IMR-90 (cell line): ENCODE measurements at regions not wholly inside any gene's neighbourhood (a gene's known extent, or its start where the extent isn't known, plus 50 kb on each side); places are given as distances from the start of the nearest gene placed in this dataset.

ENCODE experiments used
- ATAC-seq: fragments of 200-7000 bp; cut with Tn5 transposase; 2 replicates; pipeline ENCODE4 v1.9.1; 2020; ENCODE audit warnings: low read depth, mild to moderate bottlenecking, moderate library complexity
- BruUV-seq: library from RNA; stranded (reverse); fragments of 400-500 nt; replicated peaks from 2 replicates; lab custom pipeline; 2021; lab: Mats Ljungman, UMichigan
- CTCF ChIA-PET: fragments of 300-600 bp; formaldehyde crosslinking; extraction: SDS; loops from one replicate; lab custom pipeline; 2021; ENCODE audit warnings: antibody characterized with exemption; lab: Yijun Ruan, JAX
- POLR2A ChIA-PET: fragments of 300-600 bp; sonication (Branson Sonifier 250); formaldehyde crosslinking; loops from one replicate; lab custom pipeline; 2022; ENCODE audit warnings: antibody characterized with exemption; ENCODE audit not compliant: unreplicated experiment; lab: Charles Lee
- DNase-seq: peaks from one replicate; pipeline ENCODE4 v3.0.0; 2013
- H2AFZ ChIP-seq: replicated peaks from 2 replicates; pipeline ENCODE3; 2013; ENCODE audit warnings: low read length, mild to moderate bottlenecking; ENCODE audit not compliant: poor library complexity
- H2AK5ac ChIP-seq: 2 replicates; pipeline ENCODE4 v1.6.1; 2013; ENCODE audit warnings: low read depth, low read length, inconsistent platforms
- H2AK9ac ChIP-seq: replicated peaks from 2 replicates; pipeline ENCODE3; 2013; ENCODE audit warnings: mild to moderate bottlenecking, low read depth, low read length, moderate library complexity; ENCODE audit not compliant: poor library complexity
- H2BK120ac ChIP-seq: 2 replicates; pipeline ENCODE4 v1.6.1; 2013; ENCODE audit warnings: low read depth, low read length, inconsistent platforms
- H2BK15ac ChIP-seq: 3 replicates; pipeline ENCODE4 v1.6.1; 2013; ENCODE audit warnings: low read depth, low read length, inconsistent platforms
- H2BK20ac ChIP-seq: 2 replicates; pipeline ENCODE4 v1.6.1; 2013; ENCODE audit warnings: low read depth, mild to moderate bottlenecking, inconsistent platforms, low read length, moderate library complexity
- H2BK5ac ChIP-seq: 2 replicates; pipeline ENCODE4 v1.6.1; 2013; ENCODE audit warnings: mild to moderate bottlenecking, low read depth, low read length, inconsistent platforms; ENCODE audit not compliant: poor library complexity, severe bottlenecking
- H3K14ac ChIP-seq: replicated peaks from 2 replicates; pipeline ENCODE4 v1.6.1; 2013; ENCODE audit warnings: low read depth, low read length, inconsistent platforms
- H3K18ac ChIP-seq: 2 replicates; pipeline ENCODE4 v1.6.1; 2013; ENCODE audit warnings: low read depth, low read length, control low read depth
- H3K23ac ChIP-seq: 2 replicates; pipeline ENCODE4 v1.6.1; 2013; ENCODE audit warnings: low read depth, low read length, inconsistent platforms
- H3K27ac ChIP-seq: 2 replicates; pipeline ENCODE4 v1.5.1; 2013; ENCODE audit warnings: mild to moderate bottlenecking, control low read depth, low read length; ENCODE audit not compliant: insufficient read depth
- H3K27me3 ChIP-seq: 2 replicates; pipeline ENCODE4 v1.6.1; 2013; ENCODE audit warnings: low read length; ENCODE audit not compliant: control insufficient read depth, insufficient read depth
- H3K36me3 ChIP-seq: 2 replicates; pipeline ENCODE4 v1.6.1; 2013; ENCODE audit warnings: low read length, mixed read lengths; ENCODE audit not compliant: control insufficient read depth, insufficient read depth
- H3K4ac ChIP-seq: 2 replicates; pipeline ENCODE4 v1.6.1; 2013; ENCODE audit warnings: low read depth, low read length, inconsistent platforms
- H3K4me1 ChIP-seq: 2 replicates; pipeline ENCODE4 v1.6.1; 2013; ENCODE audit warnings: low read length, mixed read lengths; ENCODE audit not compliant: control insufficient read depth, insufficient read depth
- H3K4me2 ChIP-seq: 2 replicates; pipeline ENCODE4 v1.6.1; 2013; ENCODE audit warnings: low read depth, mild to moderate bottlenecking, control low read depth, low read length, moderate library complexity
- H3K4me3 ChIP-seq: 2 replicates; pipeline ENCODE4 v1.5.1; 2013; ENCODE audit warnings: low read depth, mild to moderate bottlenecking, control low read depth, low read length, moderate library complexity; ENCODE audit not compliant: insufficient read depth
- H3K56ac ChIP-seq: 2 replicates; pipeline ENCODE4 v1.6.1; 2013; ENCODE audit warnings: low read length, inconsistent platforms; ENCODE audit not compliant: insufficient read depth; ENCODE audit errors: extremely low read depth
- H3K79me1 ChIP-seq, 2 experiments: 2 replicates each; pipeline ENCODE4 v1.6.1; 2013; ENCODE audit warnings: low read length in 2 of 2, inconsistent platforms in 1 of 2, low read depth in 1 of 2
- H3K9ac ChIP-seq: 2 replicates; pipeline ENCODE4 v1.6.1; 2013; ENCODE audit warnings: low read depth, low read length, control low read depth
- H3K9me1 ChIP-seq: 2 replicates; pipeline ENCODE4 v1.6.1; 2013; ENCODE audit warnings: low read length, inconsistent platforms; ENCODE audit not compliant: insufficient read depth
- H3K9me3 ChIP-seq: 2 replicates; pipeline ENCODE4 v1.6.1; 2013; ENCODE audit warnings: low read length; ENCODE audit not compliant: control insufficient read depth, insufficient read depth
- H4K20me1 ChIP-seq: 2 replicates; pipeline ENCODE4 v1.6.1; 2013; ENCODE audit warnings: low read length, inconsistent platforms; ENCODE audit not compliant: insufficient read depth
- H4K5ac ChIP-seq: 2 replicates; pipeline ENCODE4 v1.6.1; 2013; ENCODE audit warnings: mild to moderate bottlenecking, low read depth, low read length, control low read depth
- H4K8ac ChIP-seq, 2 experiments: 2 replicates each; pipeline ENCODE4 v1.6.1; 2013; ENCODE audit warnings: low read depth in 2 of 2, low read length in 2 of 2, control low read depth in 1 of 2, inconsistent platforms in 1 of 2
- H4K91ac ChIP-seq: 2 replicates; pipeline ENCODE4 v1.6.1; 2013; ENCODE audit warnings: low read depth, low read length, inconsistent platforms; ENCODE audit not compliant: insufficient read depth
- CEBPB ChIP-seq: IDR thresholded peaks from 2 replicates; pipeline ENCODE4 v1.6.1; 2012; ENCODE audit warnings: low read depth, low read length, improper control_type of control experiment
- CHD1 ChIP-seq: IDR thresholded peaks from 2 replicates; pipeline ENCODE4 v1.6.1; 2012; ENCODE audit warnings: low read depth, low read length, improper control_type of control experiment
- MAFK ChIP-seq: IDR thresholded peaks from 2 replicates; pipeline ENCODE4 v1.6.1; 2012; ENCODE audit warnings: low read depth, low read length, improper control_type of control experiment
- POLR2A ChIP-seq: IDR thresholded peaks from 2 replicates; pipeline ENCODE4 v1.6.1; 2012; ENCODE audit warnings: mild to moderate bottlenecking, low read depth, low read length
- RFX5 ChIP-seq: IDR thresholded peaks from 2 replicates; pipeline ENCODE4 v1.8.0; 2012; ENCODE audit warnings: low read depth, mild to moderate bottlenecking, low read length, moderate library complexity
- SMC3 ChIP-seq: fragments of 150-350 bp; IDR thresholded peaks from 2 replicates; pipeline ENCODE4 v1.6.1; 2016; ENCODE audit warnings: low read depth, mild to moderate bottlenecking, antibody characterized with exemption, low read length, moderate library complexity
- WGBS, 2 experiments: methylation state at CpG; one replicate each; pipeline versions ENCODE4 v1.1.5 to v1.1.7; 2013; ENCODE audit warnings: missing lambda C conversion rate in 2 of 2; ENCODE audit not compliant: insufficient read length in 1 of 2; ENCODE audit errors: extremely low coverage in 2 of 2; 5-methylcytosine and 5-hydroxymethylcytosine counted together
- dilution Hi-C: fragments of 300-500 bp; cut with HindIII; formaldehyde crosslinking; loops from one replicate; pipeline ENCODE4 v1.14.3; 2018; ENCODE audit warnings: low sequenced_read_pairs; ENCODE audit not compliant: unreplicated experiment
- in situ Hi-C: fragments of 300-500 bp; cut with MboI; formaldehyde crosslinking; loops from 3 replicates; pipeline ENCODE4 v1.14.3; 2019; ENCODE audit warnings: low sequenced_read_pairs, inconsistent platforms, mixed read lengths
- intact Hi-C: fragments of 100-400 bp; cut with micrococcal nuclease; formaldehyde crosslinking; loops from 2 replicates; pipeline ENCODE4 v1.10.0; 2022

DNA sequence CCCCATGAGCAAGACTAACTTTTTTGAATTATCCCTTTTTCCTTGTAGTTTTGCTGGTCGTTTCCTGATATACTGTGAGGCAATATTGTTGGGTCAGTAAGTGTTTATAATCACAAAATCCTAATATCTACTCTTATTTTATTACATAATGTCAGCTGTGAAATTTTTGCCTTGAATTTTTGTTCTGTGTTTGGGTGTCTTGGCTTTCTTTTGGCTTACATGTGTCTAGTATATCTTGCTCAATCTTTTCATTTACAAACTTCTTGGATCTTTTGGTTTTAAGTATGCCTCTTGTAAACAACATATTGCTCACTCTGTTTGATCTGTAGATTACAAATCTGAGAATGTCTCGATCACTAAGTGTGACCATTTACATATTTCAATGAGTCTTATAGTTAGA is 330.3 kb upstream of the ARGLU1 start:
- no peak overlapping the region for H2BK15ac ChIP-seq
- H4K91ac ChIP-seq, result no peak overlapping the region
- H3K27ac ChIP-seq, result no peak overlapping the region
- H4K20me1 ChIP-seq, result no peaks in the 10 kb centered on the region
- H3K4me1 ChIP-seq, result no peaks in the 10 kb centered on the region
- no peak overlapping the region for H3K14ac ChIP-seq
- H2BK5ac ChIP-seq, result no peak overlapping the region
- no peak overlapping the region for H3K23ac ChIP-seq
- H2AK5ac ChIP-seq, result no peak overlapping the region
- H3K9ac ChIP-seq, result no peak overlapping the region
- ATAC-seq (no peak), DNase-seq (no peak)
- no peak overlapping the region for H3K18ac ChIP-seq
- POLR2A ChIA-PET, result no interaction called here
- H3K79me1 ChIP-seq, result no peaks in the 10 kb centered on the region
- H3K27me3 ChIP-seq, result peaks cover 2% of the 10 kb centered on the region
- no TSS peak for BruUV-seq
- dilution Hi-C loops (no loop called here), intact Hi-C loops (no loop called here), in situ Hi-C loops (no loop called here)
- no peak overlapping the region for H3K4me3 ChIP-seq
- no CpG with 5 or more reads among the region's 2 CpGs for WGBS, 2 experiments
- H2AK9ac ChIP-seq, result no peak overlapping the region
- H3K56ac ChIP-seq, result no peak overlapping the region
- no peaks in the 10 kb centered on the region for H3K9me3 ChIP-seq
- H2BK120ac ChIP-seq, result no peak overlapping the region
- H3K4ac ChIP-seq, result no peak overlapping the region
- H3K9me1 ChIP-seq, result no peaks in the 10 kb centered on the region
- H3K4me2 ChIP-seq, result no peak overlapping the region
- no peaks in the 10 kb centered on the region for H3K36me3 ChIP-seq
- no peak for TF ChIP-seq MAFK
- no peak for TF ChIP-seq RFX5
- no peak for TF ChIP-seq CEBPB
- TF ChIP-seq POLR2A, result no peak
- no peak for TF ChIP-seq CHD1
- no peak for TF ChIP-seq SMC3
- no peak overlapping the region for H2AFZ ChIP-seq
- H2BK20ac ChIP-seq, result no peak overlapping the region
- no peak overlapping the region for H4K8ac ChIP-seq
- CTCF ChIA-PET, result no interaction called here
- H4K5ac ChIP-seq, result no peak overlapping the region
